Osteoblast (primary cell): ENCODE measurements at regions not wholly inside any gene's neighbourhood (a gene's known extent, or its start where the extent isn't known, plus 50 kb on each side); places are given as distances from the start of the nearest gene placed in this dataset.

ENCODE experiments used
- DNase-seq: peaks from one replicate; pipeline ENCODE4 v3.0.0; 2011; ENCODE audit warnings: low spot score, mixed read lengths; ENCODE audit not compliant: insufficient read length; ENCODE audit errors: missing footprints
- H2AFZ ChIP-seq: 2 replicates; pipeline ENCODE4 v1.6.0; 2011; ENCODE audit warnings: mild to moderate bottlenecking, low read length
- H3K27ac ChIP-seq: 2 replicates; pipeline ENCODE4 v1.5.1; 2011; ENCODE audit warnings: mild to moderate bottlenecking, low read depth, low read length, moderate library complexity
- H3K27me3 ChIP-seq: 2 replicates; pipeline ENCODE4 v1.6.0; 2012; ENCODE audit warnings: mild to moderate bottlenecking, control low read depth, inconsistent platforms, low read length, moderate library complexity; ENCODE audit not compliant: insufficient read depth
- H3K36me3 ChIP-seq: 2 replicates; pipeline ENCODE4 v1.5.1; 2011; ENCODE audit warnings: mild to moderate bottlenecking, low read length, control low read depth, moderate library complexity; ENCODE audit not compliant: insufficient read depth
- H3K4me1 ChIP-seq: 2 replicates; pipeline ENCODE4 v1.5.1; 2011; ENCODE audit warnings: mild to moderate bottlenecking, low read length, control low read depth, moderate library complexity; ENCODE audit not compliant: insufficient read depth
- H3K4me2 ChIP-seq: 2 replicates; pipeline ENCODE4 v1.6.0; 2011; ENCODE audit warnings: mild to moderate bottlenecking, low read length; ENCODE audit not compliant: insufficient read depth
- H3K4me3 ChIP-seq: fragments of 200-600 bp; sonication (generic); 3 replicates; pipeline ENCODE4 v1.5.1; 2012; ENCODE audit warnings: mild to moderate bottlenecking, low read length, inconsistent platforms; ENCODE audit not compliant: insufficient read depth
- H3K79me2 ChIP-seq: 2 replicates; pipeline ENCODE4 v1.6.0; 2012; ENCODE audit warnings: mild to moderate bottlenecking, low read length, control low read depth, inconsistent platforms; ENCODE audit not compliant: insufficient read depth
- H3K9me3 ChIP-seq: 2 replicates; pipeline ENCODE4 v1.5.1; 2011; ENCODE audit warnings: low read depth, low read length, control low read depth
- H4K20me1 ChIP-seq: 2 replicates; pipeline ENCODE4 v1.6.0; 2012; ENCODE audit warnings: mild to moderate bottlenecking, low read length, control low read depth; ENCODE audit not compliant: insufficient read depth
- TF ChIP-seq, protein P1 (sequence below): IDR thresholded peaks from 2 replicates; pipeline ENCODE4 v1.5.1; 2011; ENCODE audit warnings: mild to moderate bottlenecking, low read depth, low read length, moderate library complexity; ENCODE audit errors: extremely low read depth

DNA sequence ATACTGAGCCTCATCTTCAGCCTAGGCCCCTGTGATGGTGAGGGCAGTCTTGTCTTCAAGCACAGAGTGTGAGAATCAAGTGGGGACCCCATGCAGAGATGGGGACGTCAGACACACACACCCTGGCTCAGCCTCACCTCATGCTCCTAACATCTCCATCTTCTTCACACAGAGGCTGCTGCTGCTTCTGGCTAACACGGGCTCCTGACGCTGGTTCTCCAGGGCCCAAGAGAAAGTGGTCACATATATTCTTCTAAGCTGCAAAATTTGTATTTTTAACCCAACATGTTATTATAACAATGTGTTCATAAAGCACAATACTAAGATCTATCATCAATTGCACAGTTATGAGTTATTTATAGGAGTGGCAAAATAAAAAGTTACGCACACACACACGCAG lies 101.2 kb downstream of the VPREB1 start:
- H3K9me3 ChIP-seq = no peaks in the 10 kb centered on the region
- H4K20me1 ChIP-seq = no peaks in the 10 kb centered on the region
- TF ChIP-seq, protein P1, sequence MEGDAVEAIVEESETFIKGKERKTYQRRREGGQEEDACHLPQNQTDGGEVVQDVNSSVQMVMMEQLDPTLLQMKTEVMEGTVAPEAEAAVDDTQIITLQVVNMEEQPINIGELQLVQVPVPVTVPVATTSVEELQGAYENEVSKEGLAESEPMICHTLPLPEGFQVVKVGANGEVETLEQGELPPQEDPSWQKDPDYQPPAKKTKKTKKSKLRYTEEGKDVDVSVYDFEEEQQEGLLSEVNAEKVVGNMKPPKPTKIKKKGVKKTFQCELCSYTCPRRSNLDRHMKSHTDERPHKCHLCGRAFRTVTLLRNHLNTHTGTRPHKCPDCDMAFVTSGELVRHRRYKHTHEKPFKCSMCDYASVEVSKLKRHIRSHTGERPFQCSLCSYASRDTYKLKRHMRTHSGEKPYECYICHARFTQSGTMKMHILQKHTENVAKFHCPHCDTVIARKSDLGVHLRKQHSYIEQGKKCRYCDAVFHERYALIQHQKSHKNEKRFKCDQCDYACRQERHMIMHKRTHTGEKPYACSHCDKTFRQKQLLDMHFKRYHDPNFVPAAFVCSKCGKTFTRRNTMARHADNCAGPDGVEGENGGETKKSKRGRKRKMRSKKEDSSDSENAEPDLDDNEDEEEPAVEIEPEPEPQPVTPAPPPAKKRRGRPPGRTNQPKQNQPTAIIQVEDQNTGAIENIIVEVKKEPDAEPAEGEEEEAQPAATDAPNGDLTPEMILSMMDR = no peak
- no peak overlapping the region for H2AFZ ChIP-seq
- H3K27me3 ChIP-seq = peaks cover 29% of the 10 kb centered on the region
- no peak overlapping the region for H3K4me2 ChIP-seq
- no peaks in the 10 kb centered on the region for H3K36me3 ChIP-seq
- no peak overlapping the region for H3K4me3 ChIP-seq
- H3K79me2 ChIP-seq = no peaks in the 10 kb centered on the region
- no peak for DNase-seq
- no peak overlapping the region for H3K27ac ChIP-seq
- H3K4me1 ChIP-seq = no peaks in the 10 kb centered on the region

DNA sequence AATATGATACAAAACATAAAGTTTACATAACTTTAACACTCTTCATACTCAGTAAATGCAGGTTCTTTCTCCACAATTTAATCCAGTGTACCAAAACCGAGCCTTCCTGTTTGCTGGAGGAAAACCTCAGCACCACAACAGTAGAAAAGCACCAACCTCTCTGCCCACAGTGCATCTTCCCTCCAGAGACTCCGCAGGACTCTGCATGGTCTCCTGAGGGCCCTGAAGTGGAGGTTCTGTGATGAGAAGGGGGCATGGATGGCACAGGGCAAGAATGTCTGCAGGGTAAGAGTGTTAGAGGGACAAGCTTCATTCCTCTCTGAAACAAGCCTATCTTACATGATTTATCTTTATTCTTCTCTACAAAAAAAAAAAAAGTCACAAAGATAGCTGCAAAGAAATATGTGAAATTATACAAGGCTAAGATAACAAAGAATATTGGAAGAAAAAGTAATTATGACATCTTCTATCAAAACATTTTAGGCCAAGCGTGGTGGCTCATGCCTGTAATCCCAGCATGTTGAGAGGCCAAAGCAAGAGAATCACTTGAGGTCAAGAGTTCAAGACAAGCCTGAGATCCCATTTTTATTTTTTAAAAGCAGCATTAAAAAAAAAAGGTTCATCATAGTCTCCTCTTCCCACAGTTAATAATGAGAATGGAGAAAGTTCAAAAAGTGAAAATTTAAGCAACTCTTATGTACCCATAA lies 102.0 kb downstream of the VPREB1 start:
- peaks cover 29% of the 10 kb centered on the region for H3K27me3 ChIP-seq
- H3K36me3 ChIP-seq = no peaks in the 10 kb centered on the region
- H3K79me2 ChIP-seq = no peaks in the 10 kb centered on the region
- no peak overlapping the region for H2AFZ ChIP-seq
- H3K9me3 ChIP-seq = no peaks in the 10 kb centered on the region
- DNase-seq = no peak
- TF ChIP-seq, protein P1 = no peak
- no peaks in the 10 kb centered on the region for H3K4me1 ChIP-seq
- H3K27ac ChIP-seq = no peak overlapping the region
- no peaks in the 10 kb centered on the region for H4K20me1 ChIP-seq
- H3K4me3 ChIP-seq = no peak overlapping the region
- H3K4me2 ChIP-seq = no peak overlapping the region

DNA sequence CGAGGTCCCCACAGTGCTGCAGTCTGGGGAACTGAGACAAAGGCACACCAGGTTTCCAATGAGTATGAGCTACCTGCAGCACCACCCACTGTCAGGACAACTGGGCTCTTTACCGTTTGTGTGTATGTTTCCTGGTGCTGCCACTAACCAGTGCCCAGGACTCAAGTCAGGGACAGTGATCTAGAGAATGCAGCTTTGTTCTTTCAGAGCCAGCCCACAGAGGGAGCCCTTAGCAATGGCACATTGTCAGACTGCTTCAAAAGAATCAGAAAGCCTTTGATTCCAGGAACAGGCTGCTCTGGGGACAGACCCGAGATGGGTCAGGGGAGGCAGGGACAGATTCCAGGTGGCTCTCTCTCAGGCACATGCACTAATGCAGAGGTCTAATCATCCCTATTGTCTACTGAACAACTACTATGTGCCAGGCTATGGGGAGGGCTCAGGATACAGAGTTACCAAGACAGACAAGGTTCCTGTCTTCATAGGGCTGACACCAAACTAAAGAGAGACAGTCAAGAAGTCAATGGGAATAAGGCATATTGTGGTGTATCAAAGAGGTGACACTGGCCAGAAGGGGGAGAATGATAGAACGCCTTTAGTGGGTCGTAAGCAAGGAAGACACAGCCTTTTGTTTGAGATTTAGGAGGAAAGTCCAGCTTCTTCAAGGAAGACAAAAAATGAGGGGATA lies 103.7 kb downstream of the VPREB1 start:
- no peak for DNase-seq
- Histone ChIP-seq H3K79me2 (no peaks in the 10 kb centered on the region), H3K27me3 (peaks cover 29% of the 10 kb centered on the region), H3K27ac (no peak overlapping the region), H4K20me1 (no peaks in the 10 kb centered on the region), H3K9me3 (no peaks in the 10 kb centered on the region), H2AFZ (no peak overlapping the region), H3K36me3 (no peaks in the 10 kb centered on the region), H3K4me3 (no peak overlapping the region), H3K4me2 (no peak overlapping the region), H3K4me1 (no peaks in the 10 kb centered on the region)
- TF ChIP-seq, protein P1 = peak; percentile 31

GRCh38 chr22:22348815-22349454 lies 104.3 kb downstream of the VPREB1 start:
- Histone ChIP-seq H3K4me1 (no peaks in the 10 kb centered on the region), H2AFZ (no peak overlapping the region), H3K36me3 (no peaks in the 10 kb centered on the region), H3K27ac (no peak overlapping the region), H3K4me2 (no peak overlapping the region), H3K9me3 (no peaks in the 10 kb centered on the region), H3K27me3 (peaks cover 35% of the 10 kb centered on the region), H3K4me3 (no peak overlapping the region), H4K20me1 (no peaks in the 10 kb centered on the region), H3K79me2 (no peaks in the 10 kb centered on the region)
- no peak for DNase-seq
- TF ChIP-seq, protein P1 = no peak
